G401.6 (cell line): ENCODE measurements at regions not wholly inside any gene's neighbourhood (a gene's known extent, or its start where the extent isn't known, plus 50 kb on each side); places are given as distances from the start of the nearest gene placed in this dataset.
"Not testable (repeated sequence)": the region's sequence is repeated elsewhere in the genome, so short reads cannot be mapped to it uniquely, and the experiment has no call there.

Source experiments
- FAIRE-seq: peaks from 2 replicates; lab custom pipeline; 2012; peaks lifted over from hg19 to GRCh38; lab: Jason Lieb, UNC

GRCh38 chr9:89941875-89942274 is 337.1 kb downstream of the GADD45G start:
- FAIRE-seq, result no peak

- FAIRE-seq, result no peak
These were observed 337.8 kb downstream of the GADD45G start for GRCh38 chr9:89942643-89943042.

DNA sequence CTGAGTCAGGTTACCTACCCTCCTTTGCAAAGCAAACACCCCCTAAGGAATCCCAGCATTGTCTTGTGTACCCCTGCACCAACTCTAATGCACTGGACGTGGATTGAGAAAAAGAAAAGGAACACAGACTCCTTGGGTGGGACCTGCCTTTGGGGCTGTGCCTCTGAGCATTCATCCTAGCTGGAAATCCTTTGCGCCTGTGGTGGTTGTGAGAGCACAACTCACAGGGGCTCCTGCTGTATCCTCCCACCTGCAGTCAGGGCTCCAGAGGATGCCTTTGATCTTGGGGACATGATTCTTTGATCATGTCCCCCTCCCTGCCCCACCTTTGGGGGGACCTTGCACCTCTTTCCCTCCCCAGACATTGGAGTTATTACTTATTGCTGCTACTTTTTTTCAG is 338.5 kb downstream of the GADD45G start:
- no peak for FAIRE-seq

DNA sequence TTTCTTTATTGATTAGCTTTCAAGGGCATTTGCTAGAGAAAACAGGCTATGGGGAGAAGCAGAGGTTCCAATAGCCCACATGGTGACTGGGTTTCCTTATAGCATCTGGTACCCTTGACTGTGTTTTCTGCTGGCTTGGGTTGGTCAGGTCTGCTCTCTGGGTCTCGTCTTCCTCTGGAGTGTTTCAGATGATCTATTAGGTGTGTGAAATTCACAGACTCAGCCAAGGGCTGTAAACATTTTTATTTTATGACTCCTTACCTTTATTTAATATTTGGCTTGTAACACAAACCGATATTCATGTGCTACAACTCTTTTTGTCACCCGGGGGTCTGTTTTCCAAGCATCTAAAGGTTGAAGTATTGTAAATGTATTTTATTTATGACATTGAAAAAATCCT is 338.9 kb downstream of the GADD45G start:
- no peak for FAIRE-seq

DNA sequence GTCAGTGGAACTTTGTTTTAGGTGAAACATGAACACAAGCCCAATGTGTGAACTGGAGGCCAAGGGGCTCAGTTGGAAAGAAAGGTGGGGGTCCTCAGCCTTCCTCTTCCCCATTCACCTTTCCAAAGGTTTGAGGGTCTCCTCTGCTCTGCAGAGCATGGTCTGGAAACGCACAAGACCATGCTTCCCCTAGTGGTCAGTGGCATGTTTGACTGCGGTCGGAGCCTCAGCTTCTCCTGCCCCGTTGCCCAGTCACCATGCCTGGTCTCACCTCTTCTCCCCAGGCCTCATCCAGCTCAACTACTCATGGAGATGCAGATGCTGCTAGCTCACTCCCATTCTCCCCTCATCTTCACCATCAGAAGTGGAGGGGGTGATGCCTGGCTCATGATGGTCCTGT is 340.3 kb downstream of the GADD45G start:
- FAIRE-seq, result no peak

DNA sequence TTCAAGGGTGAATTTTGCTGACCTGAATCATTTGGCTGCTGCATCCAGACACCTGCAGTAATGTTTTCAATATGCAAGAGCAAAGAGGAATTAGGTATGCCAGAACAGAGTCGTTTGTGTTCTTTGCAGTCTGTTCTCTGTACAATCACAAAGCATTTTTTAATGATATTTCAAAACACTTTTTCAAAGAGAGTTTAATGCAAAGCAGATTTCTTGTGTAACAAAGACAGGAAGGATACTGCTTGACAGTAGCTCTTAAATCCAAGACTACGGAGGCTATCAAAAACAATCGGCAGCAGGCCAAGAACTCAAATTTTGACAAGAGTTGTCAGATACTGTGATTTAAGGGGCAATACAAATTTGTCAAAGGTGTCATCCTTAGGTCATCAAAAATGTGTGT is 341.9 kb downstream of the GADD45G start:
- no peak for FAIRE-seq

DNA sequence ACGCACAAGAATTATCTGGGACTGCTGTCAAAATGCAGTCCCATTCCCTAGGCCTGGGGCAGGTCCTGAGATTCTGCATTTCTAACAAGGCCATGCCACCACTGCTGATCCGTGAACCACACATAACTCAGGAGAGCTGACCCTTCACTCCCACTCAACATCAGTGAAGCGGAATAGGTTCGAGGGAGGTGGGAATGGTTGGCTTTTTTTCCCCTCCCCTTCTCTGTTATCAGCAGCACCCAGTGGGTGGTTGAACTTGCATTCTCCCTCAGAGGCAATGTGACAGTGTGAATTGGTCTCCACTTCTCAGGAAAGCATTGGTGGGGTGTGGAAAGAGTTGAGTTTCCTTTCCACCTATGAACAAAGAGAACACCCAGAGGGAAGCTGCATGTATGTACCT is 344.3 kb downstream of the GADD45G start:
- no peak for FAIRE-seq

DNA sequence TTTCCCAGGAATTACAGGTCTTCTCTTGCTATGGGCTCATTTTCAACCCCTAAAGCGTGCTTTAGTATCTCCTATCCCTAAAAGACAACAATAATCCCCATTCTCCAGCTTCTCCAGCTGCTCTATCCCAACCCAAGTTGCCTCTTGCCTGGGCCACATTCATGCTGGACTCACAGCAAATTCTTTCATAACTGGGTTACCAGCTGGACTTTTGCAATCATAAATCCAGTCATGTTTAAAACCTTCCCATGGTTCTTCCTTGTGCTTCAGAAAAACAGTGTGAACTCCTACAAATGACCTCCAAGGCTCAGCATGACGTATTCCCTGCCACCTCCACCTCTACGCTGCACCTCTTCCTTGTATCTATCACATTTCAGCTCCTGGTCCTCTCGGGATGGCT is 346.9 kb downstream of the GADD45G start:
- no peak for FAIRE-seq

- FAIRE-seq, result no peak
These were observed 347.6 kb downstream of the GADD45G start for GRCh38 chr9:89952401-89952800.

DNA sequence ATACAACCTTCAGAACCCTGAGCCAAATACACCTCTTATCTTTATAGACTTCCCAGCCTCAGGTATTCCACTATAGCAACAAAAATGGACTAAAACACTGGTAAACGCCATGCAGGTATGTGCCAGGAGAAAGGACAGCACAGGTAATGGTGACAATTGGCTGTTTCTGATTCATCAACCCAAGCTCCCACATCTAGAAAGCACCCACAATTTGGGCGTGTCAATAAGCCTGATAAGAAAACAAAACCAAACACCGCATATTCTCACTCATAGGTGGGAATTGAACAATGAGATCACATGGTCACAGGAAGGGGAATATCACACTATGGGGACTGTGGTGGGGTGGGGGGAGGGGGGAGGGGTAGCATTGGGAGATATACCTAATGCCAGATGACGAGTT is 348.5 kb downstream of the GADD45G start:
- FAIRE-seq, result not testable (repeated sequence)

DNA sequence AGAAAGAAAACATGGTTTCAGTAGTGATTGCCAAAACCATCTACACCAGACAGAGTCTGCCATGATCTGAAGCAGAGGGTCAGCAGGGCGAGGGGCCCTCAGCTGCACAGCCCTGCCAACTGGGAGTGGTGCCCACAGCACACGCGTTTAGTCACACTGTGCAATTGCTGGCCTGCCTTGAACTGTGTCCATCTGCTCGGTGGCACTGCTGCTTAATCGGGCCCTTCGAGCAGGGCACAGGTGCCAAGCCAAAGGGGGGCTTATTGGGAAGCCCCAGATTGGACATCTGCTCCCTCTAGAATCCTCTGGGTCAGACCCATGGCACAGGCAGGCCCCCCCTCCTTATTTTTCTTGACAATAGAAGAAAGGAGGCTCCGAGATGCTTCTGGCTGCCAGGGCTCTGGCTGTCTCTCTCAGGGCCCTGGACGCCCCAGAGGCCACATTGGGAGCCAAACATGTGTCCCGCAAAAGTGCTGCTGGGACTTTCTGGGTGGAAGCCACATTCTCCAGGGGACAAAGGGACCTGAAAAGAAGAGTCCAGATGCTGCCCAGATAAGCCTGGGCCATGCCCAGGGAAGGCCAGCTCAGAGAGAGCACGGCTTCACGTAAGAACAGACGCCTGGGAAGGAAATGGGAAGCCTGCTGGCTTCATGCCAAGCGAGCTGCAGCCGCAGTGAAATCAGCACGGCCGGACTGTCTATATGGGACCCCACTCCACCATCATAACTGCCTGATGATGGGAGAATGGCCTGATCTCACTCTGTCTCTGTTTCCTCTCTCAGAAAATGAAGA is 349.2 kb downstream of the GADD45G start:
- no peak for FAIRE-seq

GRCh38 chr9:89955144-89955543 is 350.3 kb downstream of the GADD45G start:
- no peak for FAIRE-seq

- no peak for FAIRE-seq
These were observed 350.8 kb downstream of the GADD45G start for GRCh38 chr9:89955626-89956025.

DNA sequence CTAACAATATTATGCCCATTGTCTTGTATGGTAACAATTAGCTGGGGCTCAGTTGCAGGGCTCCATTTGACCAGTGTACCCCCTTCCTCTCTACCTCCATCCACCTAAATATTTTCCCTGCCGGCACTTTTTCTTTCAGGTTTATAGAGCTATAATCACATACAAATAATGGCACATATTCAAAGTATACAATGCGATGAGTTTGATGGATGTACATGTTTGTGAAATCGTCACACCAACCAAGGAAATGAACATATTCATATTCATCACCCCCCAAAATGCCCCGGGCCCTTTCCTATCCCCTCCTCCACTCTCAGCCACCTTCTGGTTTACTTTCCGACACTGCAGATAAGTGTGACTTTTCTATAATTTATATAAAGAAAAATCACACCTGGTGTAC is 351.5 kb downstream of the GADD45G start:
- no peak for FAIRE-seq

- FAIRE-seq, result no peak
These were observed 352.1 kb downstream of the GADD45G start for GRCh38 chr9:89956907-89957306.

DNA sequence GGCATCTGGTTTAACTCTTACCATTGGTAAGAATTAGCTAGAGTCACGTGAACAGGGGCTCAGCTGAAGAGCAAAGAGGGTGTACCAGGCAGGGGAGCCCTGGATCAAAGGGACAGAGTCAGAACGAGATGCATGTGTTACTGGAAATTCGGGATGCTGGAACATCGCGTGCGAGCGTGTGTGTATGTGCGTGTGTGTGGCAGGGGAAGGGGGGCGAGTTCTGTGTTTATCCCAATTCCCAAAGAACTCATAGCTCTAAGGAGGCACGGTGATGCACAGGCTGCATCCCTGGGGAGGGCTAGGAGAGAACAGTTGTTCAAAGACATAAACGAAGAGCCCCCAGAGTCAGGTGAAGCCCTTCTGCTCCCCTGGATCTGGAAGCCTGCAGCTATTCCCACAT is 353.3 kb downstream of the GADD45G start:
- no peak for FAIRE-seq

- no peak for FAIRE-seq
These were observed 357.0 kb downstream of the GADD45G start for GRCh38 chr9:89961616-89962341.

GRCh38 chr9:89963280-89963679 is 358.5 kb downstream of the GADD45G start:
- FAIRE-seq, result no peak

DNA sequence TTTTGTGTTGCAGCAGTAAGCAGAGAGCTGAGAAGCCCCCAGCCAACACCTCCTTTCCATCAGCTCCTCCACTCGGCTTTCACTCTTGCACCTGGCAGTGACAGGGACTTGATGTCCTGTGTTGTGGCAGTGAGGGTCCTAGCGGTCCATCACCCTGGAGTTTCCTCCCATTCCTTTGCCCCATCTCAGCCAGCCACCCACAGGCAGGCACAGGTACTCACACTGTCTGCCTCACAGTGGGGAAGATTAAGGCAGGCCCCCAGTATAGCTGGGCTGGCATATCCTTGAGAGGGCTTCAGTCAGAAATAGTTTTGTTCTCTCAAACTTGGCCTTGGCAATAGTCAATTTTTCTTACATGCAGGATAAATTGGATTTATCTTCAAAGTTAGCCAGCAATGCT is 362.7 kb downstream of the GADD45G start:
- no peak for FAIRE-seq

DNA sequence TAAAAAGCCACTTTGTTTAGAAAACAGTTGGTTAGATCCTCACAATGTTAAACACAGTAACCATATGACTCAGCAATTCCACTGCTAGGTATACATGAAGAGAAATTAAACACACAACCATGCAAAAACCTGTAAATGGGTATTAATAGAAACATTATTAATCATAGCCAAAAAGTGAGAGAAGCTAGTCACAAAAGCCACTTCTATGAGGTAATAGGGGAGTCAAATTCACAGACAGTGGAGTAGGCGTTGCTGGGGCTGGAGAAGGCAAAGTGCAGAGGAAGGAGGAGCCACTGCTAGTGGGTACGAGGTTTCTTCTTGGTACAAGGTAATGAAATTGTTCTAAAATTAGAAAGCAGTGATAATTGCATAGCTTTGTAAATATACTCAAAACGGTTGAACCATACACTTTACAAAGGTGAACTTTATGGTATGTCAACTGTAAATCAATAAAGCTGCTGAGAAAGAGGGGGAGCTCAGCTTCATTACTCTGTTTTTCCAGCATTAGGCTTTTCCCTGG is 364.4 kb downstream of the GADD45G start:
- FAIRE-seq, result no peak

- FAIRE-seq, result no peak
These were observed 365.2 kb downstream of the GADD45G start for GRCh38 chr9:89969881-89970639.

DNA sequence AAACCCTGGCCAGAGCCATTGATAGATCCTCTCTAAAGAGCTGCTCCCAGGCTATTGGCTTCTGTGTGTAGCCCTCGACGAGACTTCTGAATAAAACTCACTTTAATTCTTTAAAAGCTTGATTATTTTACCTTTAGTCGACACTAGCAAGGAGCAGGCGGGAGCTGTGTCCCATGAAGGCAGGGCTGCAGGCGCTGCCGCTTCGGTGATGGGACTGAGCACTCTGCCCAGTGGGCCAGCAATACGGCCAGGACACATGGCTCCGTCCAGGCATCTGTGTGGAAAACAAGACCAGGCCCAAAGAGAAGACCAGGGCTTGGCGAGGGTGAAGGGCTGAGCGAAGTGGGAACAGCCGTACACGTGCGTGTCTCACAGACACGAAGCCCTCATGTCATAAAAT is 365.9 kb downstream of the GADD45G start:
- FAIRE-seq, result no peak

DNA sequence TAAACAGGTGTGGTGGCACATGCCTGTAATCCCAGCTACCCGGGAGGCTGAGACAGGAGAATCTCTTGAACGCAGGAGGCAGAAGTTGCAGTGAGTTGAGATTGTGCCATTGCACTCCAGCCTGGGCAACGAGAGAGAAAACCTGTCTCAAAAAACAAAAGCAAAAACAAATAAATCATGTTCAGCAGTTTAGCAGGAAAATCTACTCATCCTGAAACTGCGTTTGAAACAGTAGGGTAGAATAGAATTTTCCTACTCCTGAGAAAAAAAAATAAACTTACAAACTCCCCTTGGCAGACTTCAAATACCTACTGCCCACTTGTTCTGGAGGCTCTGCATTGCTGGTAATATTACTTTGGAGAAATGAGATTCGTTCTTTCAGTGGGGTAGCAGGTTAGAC is 367.7 kb downstream of the GADD45G start:
- FAIRE-seq, result no peak
